ENCODE measurements at regions not wholly inside any gene's neighbourhood (a gene's known extent, or its start where the extent isn't known, plus 50 kb on each side); places are given as distances from the start of the nearest gene placed in this dataset.

GRCh38 chr3:10623578-10624275 lies 118.3 kb upstream of the ATP2B2 start:
- Histone ChIP-seq H4K20me1 (ENCODE audit: control insufficient read depth, extremely low read depth, insufficient read depth, low read length) (no peaks in the 10 kb centered on the region), H3K4me3 (ENCODE audit: control insufficient read depth in 2 of 3, extremely low read depth in 1 of 3, insufficient read depth in 2 of 3, low read depth in 1 of 3, low read length in 3 of 3) (no peak overlapping the region), H2AFZ (ENCODE audit: control insufficient read depth, low read length) (no peak overlapping the region), H3K4me2 (ENCODE audit: control insufficient read depth, extremely low read depth, insufficient read depth, low read depth, low read length) (no peak overlapping the region), H3K27me3 (ENCODE audit: control insufficient read depth, extremely low read depth, insufficient read depth, low read length) (peaks cover 10% of the 10 kb centered on the region), H3K36me3 (ENCODE audit: control insufficient read depth in 2 of 2, extremely low read depth in 1 of 2, insufficient read depth in 2 of 2, low read length in 2 of 2) (no peaks in the 10 kb centered on the region), H3K27ac (ENCODE audit: control insufficient read depth, insufficient read depth, low read length) (no peak overlapping the region), H3K9ac (ENCODE audit: control insufficient read depth, extremely low read depth, insufficient read depth, low read length) (no peak overlapping the region), H3K9me1 (ENCODE audit: control insufficient read depth, extremely low read depth, insufficient read depth, low read length) (no peaks in the 10 kb centered on the region), H3K4me1 (ENCODE audit: control insufficient read depth, extremely low read depth, insufficient read depth, low read length) (no peaks in the 10 kb centered on the region), H3K79me2 (ENCODE audit: control insufficient read depth, insufficient read depth, low read length) (no peaks in the 10 kb centered on the region), H3K9me3 (ENCODE audit: control insufficient read depth, low read depth, low read length) (no peaks in the 10 kb centered on the region)
- dilution Hi-C loops (cut with MboI; ENCODE audit: extremely low pct_ligation_motif_present, low sequenced_read_pairs), result no loop called here
- TF ChIP-seq CTCF (optimal IDR thresholded peaks at IDR 0.05 in 1 of 3, IDR thresholded peaks at IDR 0.05 in 1 of 3, conservative IDR thresholded peaks at IDR 0.05 in 1 of 3; ENCODE audit: extremely low read depth in 1 of 3, insufficient read depth in 2 of 3, low read length in 3 of 3), result no peak
- TF ChIP-seq EZH2 (IDR thresholded peaks at IDR 0.05; ENCODE audit: low read length), result no peak
- FAIRE-seq (no peak), DNase-seq (ENCODE audit: low read depth, low spot score) (no peak)

GRCh38 chr3:10625323-10625722 lies 119.9 kb upstream of the ATP2B2 start:
- H2AFZ ChIP-seq (ENCODE audit: control insufficient read depth, low read length), result no peak overlapping the region
- H3K4me2 ChIP-seq (ENCODE audit: control insufficient read depth, extremely low read depth, insufficient read depth, low read depth, low read length), result no peak overlapping the region
- H3K9me1 ChIP-seq (ENCODE audit: control insufficient read depth, extremely low read depth, insufficient read depth, low read length), result no peaks in the 10 kb centered on the region
- no peak for FAIRE-seq
- H3K36me3 ChIP-seq (ENCODE audit: control insufficient read depth in 2 of 2, extremely low read depth in 1 of 2, insufficient read depth in 2 of 2, low read length in 2 of 2), result no peaks in the 10 kb centered on the region
- no peaks in the 10 kb centered on the region for H3K4me1 ChIP-seq (ENCODE audit: control insufficient read depth, extremely low read depth, insufficient read depth, low read length)
- no peak for DNase-seq (ENCODE audit: low read depth, low spot score)
- H3K9ac ChIP-seq (ENCODE audit: control insufficient read depth, extremely low read depth, insufficient read depth, low read length), result no peak overlapping the region
- no peaks in the 10 kb centered on the region for H3K79me2 ChIP-seq (ENCODE audit: control insufficient read depth, insufficient read depth, low read length)
- H4K20me1 ChIP-seq (ENCODE audit: control insufficient read depth, extremely low read depth, insufficient read depth, low read length), result no peaks in the 10 kb centered on the region
- TF ChIP-seq CTCF (optimal IDR thresholded peaks at IDR 0.05 in 1 of 3, IDR thresholded peaks at IDR 0.05 in 1 of 3, conservative IDR thresholded peaks at IDR 0.05 in 1 of 3; ENCODE audit: extremely low read depth in 1 of 3, insufficient read depth in 2 of 3, low read length in 3 of 3) (no peak), EZH2 (IDR thresholded peaks at IDR 0.05; ENCODE audit: low read length) (no peak)
- dilution Hi-C loops (cut with MboI; ENCODE audit: extremely low pct_ligation_motif_present, low sequenced_read_pairs), result no loop called here
- no peaks in the 10 kb centered on the region for H3K9me3 ChIP-seq (ENCODE audit: control insufficient read depth, low read depth, low read length)
- no peak overlapping the region for H3K27ac ChIP-seq (ENCODE audit: control insufficient read depth, insufficient read depth, low read length)
- no peak overlapping the region for H3K4me3 ChIP-seq (ENCODE audit: control insufficient read depth in 2 of 3, extremely low read depth in 1 of 3, insufficient read depth in 2 of 3, low read depth in 1 of 3, low read length in 3 of 3)
- H3K27me3 ChIP-seq (ENCODE audit: control insufficient read depth, extremely low read depth, insufficient read depth, low read length), result peaks cover 14% of the 10 kb centered on the region

Measured in keratinocyte (primary cell).